Stomach (tissue), 8 donors: ENCODE measurements at regions not wholly inside any gene's neighbourhood (a gene's known extent, or its start where the extent isn't known, plus 50 kb on each side); places are given as distances from the start of the nearest gene placed in this dataset.
A peak's percentile ranks its signal among the peaks of the same experiment; 100 is the strongest.

Experiments
- DNase-seq, 2 donors: peaks; one replicate each; pipeline versions ENCODE4 v3.0.0 to v3.0.0-alpha.2; 2013 to 2019
- H3K27ac ChIP-seq, 5 donors: fragments of 200-600 bp in 4 of 5; sonication (generic) in 4 of 5; one replicate each; pipeline ENCODE4 v1.5.1; 2013 to 2019; ENCODE audit warnings: mild to moderate bottlenecking in 1 of 5, moderate library complexity in 1 of 5
- H3K27me3 ChIP-seq, 3 donors: fragments of 200-600 bp; sonication (generic); one replicate each; pipeline ENCODE4 v1.5.1; 2017 to 2019; ENCODE audit warnings: mixed run types in 1 of 3
- H3K36me3 ChIP-seq, 4 donors: fragments of 200-600 bp; sonication (generic); 1 replicate in 3 of 4; 2 replicates in 1 of 4; pipeline ENCODE4 v1.5.1; 2016 to 2019
- H3K4me1 ChIP-seq, 4 donors: fragments of 200-600 bp; sonication (generic); one replicate each; pipeline ENCODE4 v1.5.1; 2016 to 2019
- H3K4me3 ChIP-seq, 4 donors: fragments of 200-600 bp; sonication (generic) in 3 of 4; one replicate each; pipeline ENCODE4 v1.5.1; 2016 to 2019; ENCODE audit warnings: mild to moderate bottlenecking in 1 of 4
- H3K9me3 ChIP-seq, 4 donors: fragments of 200-600 bp; sonication (generic); one replicate each; pipeline ENCODE4 v1.5.1; 2016 to 2019
- CTCF ChIP-seq, 7 experiments: fragments of 450-650 bp in 4 of 7; fragments of 200-600 bp in 3 of 7; sonication (generic) in 3 of 7; IDR thresholded peaks; one replicate each; pipeline ENCODE4 v1.5.1; 2016 to 2019; ENCODE audit warnings: antibody characterized with exemption in 7 of 7, control low read depth in 2 of 7, mild to moderate bottlenecking in 1 of 7
- EP300 ChIP-seq: sonication (generic); formaldehyde crosslinking; IDR thresholded peaks from one replicate; pipeline ENCODE4 v1.6.1; 2017; ENCODE audit warnings: antibody characterized with exemption
- POLR2A ChIP-seq, 4 donors: fragments of 450-650 bp; IDR thresholded peaks; one replicate each; pipeline ENCODE4 v1.6.1; 2016; ENCODE audit warnings: antibody characterized with exemption in 4 of 4, control low read depth in 2 of 4, mild to moderate bottlenecking in 1 of 4, moderate library complexity in 1 of 4
- POLR2AphosphoS5 ChIP-seq, 3 donors: sonication (generic); formaldehyde crosslinking; IDR thresholded peaks; one replicate each; pipeline ENCODE4 v1.6.1; 2016; ENCODE audit warnings: antibody characterized with exemption in 3 of 3
- WGBS, 5 donors: extraction: QIAGEN DNeasy Blood & Tissue Kit in 3 of 5; methylation state at CpG; one replicate each; pipeline versions ENCODE4 v1.1.5 to v1.1.7; 2013 to 2018; 5-methylcytosine and 5-hydroxymethylcytosine counted together
- intact Hi-C: fragments of 100-400 bp; cut with DNase I; formaldehyde crosslinking; loops from one replicate; pipeline ENCODE4 v1.15.1; 2023; ENCODE audit warnings: low total_unique reads
- donor health status: healthy with polysubstance abuse.
- donor health status: Bipolar disorder and iron deficiency.
- donor health status: healthy.

- 81 to 90% (median 84%) methylated on average over 3 of the region's 3 CpGs for WGBS, 5 donors
- intact Hi-C loops = no loop called here
- no peak for DNase-seq
Measured at GRCh38 chr4:152202415-152202814, 333.5 kb downstream of the FBXW7 start.

DNA sequence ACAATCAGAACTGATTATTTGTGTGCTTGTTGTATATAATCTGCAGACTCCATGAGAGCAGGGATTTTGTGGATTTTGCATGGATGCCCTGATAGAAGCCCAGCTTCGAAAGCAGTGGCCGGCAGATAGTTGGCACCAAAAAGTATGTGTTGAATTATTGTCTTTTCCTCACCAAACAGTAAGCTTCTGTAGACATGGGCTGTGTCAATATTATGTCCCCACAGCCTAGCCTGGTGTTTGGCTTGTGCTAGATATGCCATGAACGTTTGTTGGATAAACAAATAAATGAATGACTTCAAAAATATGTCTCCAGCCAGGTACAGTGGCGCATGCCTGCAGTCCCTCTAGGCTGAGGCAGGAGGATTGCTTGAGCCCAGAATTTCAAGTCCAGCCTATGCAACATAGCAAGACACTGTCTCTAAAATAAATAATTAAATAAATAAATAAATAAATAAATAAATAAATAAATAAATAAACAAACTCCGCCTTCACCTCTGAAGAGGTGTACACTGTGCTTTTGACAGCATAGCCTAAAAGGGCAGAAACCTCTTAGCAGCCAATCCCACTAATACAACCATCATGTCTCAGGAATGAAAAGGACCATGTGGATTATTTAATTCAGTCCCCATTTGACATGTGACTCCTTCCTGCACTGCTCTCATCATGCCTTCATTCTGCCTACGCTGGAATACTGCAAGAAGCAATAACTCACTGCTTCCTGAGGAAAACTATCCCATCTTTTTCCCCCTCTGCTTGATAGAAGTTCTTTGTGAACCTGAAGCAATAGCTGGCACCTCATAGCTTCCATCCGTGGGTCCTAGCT is 335.2 kb downstream of the FBXW7 start:
- Histone ChIP-seq H3K27ac (no peak overlapping the region), H3K4me1 (peaks cover 0 to 10% (median 0%) of the 10 kb centered on the region in 4 donors), H3K27me3 (no peaks in the 10 kb centered on the region), H3K4me3 (no peak overlapping the region), H3K36me3 (no peaks in the 10 kb centered on the region), H3K9me3 (no peaks in the 10 kb centered on the region)
- intact Hi-C loops = no loop called here
- WGBS, 5 donors = 44 to 68% (median 62%) methylated on average over 7 of the region's 7 CpGs
- peak in 1 of 2 donors; percentile 41 for DNase-seq
- TF ChIP-seq POLR2A (IDR thresholded peaks at IDR 0.05) = no peak
- TF ChIP-seq POLR2AphosphoS5 (IDR thresholded peaks at IDR 0.05) = no peak
- no peak for TF ChIP-seq EP300
- no peak for TF ChIP-seq CTCF (IDR thresholded peaks at IDR 0.05)

More at GRCh38 chr4:152202415-152202814, 333.5 kb downstream of the FBXW7 start:
- no peaks in the 10 kb centered on the region for H3K9me3 ChIP-seq
- no peaks in the 10 kb centered on the region for H3K36me3 ChIP-seq
- peaks cover 0 to 5% (median 0%) of the 10 kb centered on the region in 4 donors for H3K4me1 ChIP-seq
- H3K27ac ChIP-seq = no peak overlapping the region
- no peak for TF ChIP-seq POLR2AphosphoS5 (IDR thresholded peaks at IDR 0.05)
- no peak for TF ChIP-seq EP300
- no peak for TF ChIP-seq CTCF (IDR thresholded peaks at IDR 0.05)
- no peak for TF ChIP-seq POLR2A (IDR thresholded peaks at IDR 0.05)
- H3K4me3 ChIP-seq = no peak overlapping the region
- no peaks in the 10 kb centered on the region for H3K27me3 ChIP-seq

GRCh38 chr4:152197211-152197610 is 338.7 kb downstream of the FBXW7 start:
- Histone ChIP-seq H3K4me1 (peaks cover 0 to 10% (median 0%) of the 10 kb centered on the region in 4 donors), H3K27ac (peak overlapping the region in 1 of 5 donors; percentile 34), H3K9me3 (no peaks in the 10 kb centered on the region), H3K4me3 (no peak overlapping the region), H3K27me3 (no peaks in the 10 kb centered on the region), H3K36me3 (no peaks in the 10 kb centered on the region)
- DNase-seq = no peak
- WGBS, 5 donors = 26 to 46% (median 38%) methylated on average over 6 of the region's 6 CpGs
- TF ChIP-seq POLR2A (IDR thresholded peaks at IDR 0.05) (no peak), POLR2AphosphoS5 (IDR thresholded peaks at IDR 0.05) (no peak), CTCF (IDR thresholded peaks at IDR 0.05) (no peak), EP300 (no peak)
- intact Hi-C loops = no loop called here

DNA sequence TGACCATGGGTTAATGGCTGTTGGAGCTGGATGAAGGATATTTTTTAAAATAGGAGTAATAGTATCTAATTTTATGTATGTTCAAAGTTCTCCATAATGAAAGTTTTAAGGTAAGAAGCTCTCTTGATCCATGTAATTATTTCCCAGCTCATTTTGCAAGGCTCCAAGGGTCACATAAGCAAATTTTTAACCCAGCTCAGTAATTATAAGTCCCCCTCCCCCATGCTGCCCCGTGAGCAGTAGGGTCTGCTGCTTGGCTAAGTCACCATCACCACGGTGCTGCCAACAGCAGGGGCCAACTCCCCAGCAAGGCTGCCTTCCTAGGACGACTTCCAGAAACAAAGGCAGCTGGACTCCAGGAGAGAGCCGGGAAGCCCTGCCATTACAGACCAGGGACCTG is 340.0 kb downstream of the FBXW7 start:
- intact Hi-C loops = no loop called here
- Histone ChIP-seq H3K27ac (no peak overlapping the region), H3K4me1 (peaks cover 0 to 10% (median 0%) of the 10 kb centered on the region in 4 donors), H3K36me3 (no peaks in the 10 kb centered on the region), H3K4me3 (no peak overlapping the region), H3K9me3 (no peaks in the 10 kb centered on the region), H3K27me3 (no peaks in the 10 kb centered on the region)
- WGBS, 5 donors = 69 to 81% (median 78%) methylated on average over 4 of the region's 4 CpGs
- DNase-seq = no peak
- TF ChIP-seq POLR2AphosphoS5 (IDR thresholded peaks at IDR 0.05) = no peak
- TF ChIP-seq CTCF (IDR thresholded peaks at IDR 0.05) = no peak
- no peak for TF ChIP-seq EP300
- no peak for TF ChIP-seq POLR2A (IDR thresholded peaks at IDR 0.05)
